GM18505 (cell line): ENCODE measurements at regions not wholly inside any gene's neighbourhood (a gene's known extent, or its start where the extent isn't known, plus 50 kb on each side); places are given as distances from the start of the nearest gene placed in this dataset.

Experiments used
- ATAC-seq: cut with Tn5 transposase; IDR thresholded peaks from one replicate; pipeline ENCODE4 v1.9.1; 2021; ENCODE audit not compliant: unreplicated experiment
- POLR2A ChIP-seq: IDR thresholded peaks from 4 replicates; pipeline ENCODE4 v1.6.1; 2011; ENCODE audit warnings: borderline replicate concordance; ENCODE audit not compliant: insufficient read depth, insufficient read length; ENCODE audit errors: extremely low read depth

- no peak for TF ChIP-seq POLR2A
Measured at GRCh38 chr15:81856634-81857026, 189.2 kb downstream of the MEX3B start.

GRCh38 chr15:81856001-81856633 is 189.7 kb downstream of the MEX3B start:
- no peak for ATAC-seq
- TF ChIP-seq POLR2A, result no peak

More at GRCh38 chr15:81856634-81857026, 189.2 kb downstream of the MEX3B start:
- no peak for ATAC-seq

GRCh38 chr15:81853150-81853748 is 192.6 kb downstream of the MEX3B start:
- no peak for TF ChIP-seq POLR2A
- ATAC-seq, result no peak

- TF ChIP-seq POLR2A, result no peak
Measured at GRCh38 chr15:81852411-81853149, 193.2 kb downstream of the MEX3B start.

GRCh38 chr15:81851757-81852156 is 194.1 kb downstream of the MEX3B start:
- no peak for ATAC-seq
- no peak for TF ChIP-seq POLR2A

More at GRCh38 chr15:81852411-81853149, 193.2 kb downstream of the MEX3B start:
- no peak for ATAC-seq

- no peak for TF ChIP-seq POLR2A
- ATAC-seq, result no peak
Measured at GRCh38 chr15:81851325-81851724, 194.5 kb downstream of the MEX3B start.

GRCh38 chr15:81849289-81849688 is 196.5 kb downstream of the MEX3B start:
- ATAC-seq, result no peak

GRCh38 chr15:81848701-81849100 is 197.1 kb downstream of the MEX3B start:
- no peak for TF ChIP-seq POLR2A

More at GRCh38 chr15:81849289-81849688, 196.5 kb downstream of the MEX3B start:
- no peak for TF ChIP-seq POLR2A

GRCh38 chr15:81843757-81844407 is 201.9 kb downstream of the MEX3B start:
- no peak for TF ChIP-seq POLR2A
- no peak for ATAC-seq

More at GRCh38 chr15:81848701-81849100, 197.1 kb downstream of the MEX3B start:
- ATAC-seq, result no peak

- peak; percentile 83 for ATAC-seq
- TF ChIP-seq POLR2A, result no peak
Measured at GRCh38 chr15:81843226-81843625, 202.6 kb downstream of the MEX3B start.

GRCh38 chr15:81839387-81839786 is 206.4 kb downstream of the MEX3B start:
- TF ChIP-seq POLR2A, result no peak
- ATAC-seq, result no peak

GRCh38 chr15:81835731-81836130 is 210.1 kb downstream of the MEX3B start:
- ATAC-seq, result no peak
- no peak for TF ChIP-seq POLR2A

GRCh38 chr15:81830520-81830919 is 215.3 kb downstream of the MEX3B start:
- TF ChIP-seq POLR2A, result no peak
- ATAC-seq, result no peak
